ENCODE measurements at regions not wholly inside any gene's neighbourhood (a gene's known extent, or its start where the extent isn't known, plus 50 kb on each side); places are given as distances from the start of the nearest gene placed in this dataset.

DNA sequence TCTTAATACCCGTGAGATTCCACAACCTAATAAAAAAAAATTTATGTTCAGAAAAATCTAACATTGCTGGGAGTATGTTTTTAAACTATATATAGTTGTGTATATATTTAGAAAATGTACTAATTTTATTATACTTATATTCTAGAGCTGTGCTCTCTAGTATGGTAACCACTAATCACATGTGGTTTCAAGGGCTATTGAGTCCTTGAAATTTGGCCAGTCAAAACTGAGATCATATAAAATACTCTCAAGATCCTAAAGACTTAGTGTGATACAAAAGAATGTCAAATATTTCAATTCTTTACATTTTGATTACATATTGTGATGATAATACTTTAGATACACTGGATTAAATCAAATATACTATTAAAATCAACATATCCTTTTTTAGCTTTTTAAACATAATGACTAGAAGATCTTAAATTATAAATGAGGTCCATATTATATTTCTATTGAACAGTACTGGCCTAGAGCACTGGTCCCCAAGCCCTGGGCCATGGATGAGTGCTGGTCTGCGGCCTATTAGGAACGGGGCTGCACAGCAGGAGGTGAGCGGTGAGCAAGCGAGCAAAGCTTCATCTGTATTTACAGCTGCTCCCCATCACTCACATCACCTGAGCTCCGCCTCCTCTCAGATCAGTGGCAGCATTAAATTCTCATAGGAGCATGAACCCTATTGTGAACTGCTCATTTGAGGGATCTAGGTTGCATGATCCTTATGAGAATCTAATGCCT, 176.5 kb upstream of the NBEA start:
- TF ChIP-seq CTCF (conservative IDR thresholded peaks at IDR 0.05; ENCODE audit: low read depth, low read length) = no peak
- no peak for TF ChIP-seq POLR2A (IDR thresholded peaks at IDR 0.05; ENCODE audit: low read depth, low read length)
- TF ChIP-seq CEBPB (IDR thresholded peaks at IDR 0.05; ENCODE audit: low read depth, low read length) = no peak
- no peak for TF ChIP-seq FOS (IDR thresholded peaks at IDR 0.05; ENCODE audit: low read depth, low read length)
- TF ChIP-seq MAZ (IDR thresholded peaks at IDR 0.05; ENCODE audit: borderline replicate concordance, low read depth, low read length) = no peak
- TF ChIP-seq, protein P1, sequence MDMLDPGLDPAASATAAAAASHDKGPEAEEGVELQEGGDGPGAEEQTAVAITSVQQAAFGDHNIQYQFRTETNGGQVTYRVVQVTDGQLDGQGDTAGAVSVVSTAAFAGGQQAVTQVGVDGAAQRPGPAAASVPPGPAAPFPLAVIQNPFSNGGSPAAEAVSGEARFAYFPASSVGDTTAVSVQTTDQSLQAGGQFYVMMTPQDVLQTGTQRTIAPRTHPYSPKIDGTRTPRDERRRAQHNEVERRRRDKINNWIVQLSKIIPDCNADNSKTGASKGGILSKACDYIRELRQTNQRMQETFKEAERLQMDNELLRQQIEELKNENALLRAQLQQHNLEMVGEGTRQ (IDR thresholded peaks at IDR 0.05; ENCODE audit: low read depth, low read length) = no peak
- TF ChIP-seq BHLHE40 (IDR thresholded peaks at IDR 0.05; ENCODE audit: low read depth, low read length) = no peak
- TF ChIP-seq RFX5 (IDR thresholded peaks at IDR 0.05; ENCODE audit: low read depth, low read length) = no peak

All from IMR-90 (cell line).